GM12874 (cell line): ENCODE measurements at regions not wholly inside any gene's neighbourhood (a gene's known extent, or its start where the extent isn't known, plus 50 kb on each side); places are given as distances from the start of the nearest gene placed in this dataset.

Experiments
- TF ChIP-seq, protein P1 (sequence below): IDR thresholded peaks from 2 replicates; pipeline ENCODE4 v1.5.1; 2011; ENCODE audit warnings: low read depth, mild to moderate bottlenecking, control low read depth, low read length, moderate library complexity; ENCODE audit not compliant: insufficient read depth

DNA sequence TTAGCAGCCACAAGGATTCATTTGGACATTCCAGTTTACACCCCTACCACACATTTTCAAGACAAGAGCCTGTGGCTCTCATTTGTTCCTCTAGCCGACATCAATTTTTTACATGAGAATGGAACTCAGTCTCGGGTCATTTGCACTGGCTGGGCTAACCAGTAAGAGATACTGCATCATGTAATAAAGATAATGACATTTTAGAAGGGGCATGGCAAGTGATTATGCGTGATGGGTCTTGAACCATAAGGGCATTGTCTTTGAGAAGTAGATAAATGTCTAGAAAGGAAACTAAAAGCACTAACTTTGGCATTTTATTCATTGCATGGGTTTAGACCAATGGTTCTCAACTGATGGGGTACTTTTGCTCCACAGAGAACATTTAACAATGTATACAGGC is 146.0 kb upstream of the GRM7 start:
- TF ChIP-seq, protein P1, sequence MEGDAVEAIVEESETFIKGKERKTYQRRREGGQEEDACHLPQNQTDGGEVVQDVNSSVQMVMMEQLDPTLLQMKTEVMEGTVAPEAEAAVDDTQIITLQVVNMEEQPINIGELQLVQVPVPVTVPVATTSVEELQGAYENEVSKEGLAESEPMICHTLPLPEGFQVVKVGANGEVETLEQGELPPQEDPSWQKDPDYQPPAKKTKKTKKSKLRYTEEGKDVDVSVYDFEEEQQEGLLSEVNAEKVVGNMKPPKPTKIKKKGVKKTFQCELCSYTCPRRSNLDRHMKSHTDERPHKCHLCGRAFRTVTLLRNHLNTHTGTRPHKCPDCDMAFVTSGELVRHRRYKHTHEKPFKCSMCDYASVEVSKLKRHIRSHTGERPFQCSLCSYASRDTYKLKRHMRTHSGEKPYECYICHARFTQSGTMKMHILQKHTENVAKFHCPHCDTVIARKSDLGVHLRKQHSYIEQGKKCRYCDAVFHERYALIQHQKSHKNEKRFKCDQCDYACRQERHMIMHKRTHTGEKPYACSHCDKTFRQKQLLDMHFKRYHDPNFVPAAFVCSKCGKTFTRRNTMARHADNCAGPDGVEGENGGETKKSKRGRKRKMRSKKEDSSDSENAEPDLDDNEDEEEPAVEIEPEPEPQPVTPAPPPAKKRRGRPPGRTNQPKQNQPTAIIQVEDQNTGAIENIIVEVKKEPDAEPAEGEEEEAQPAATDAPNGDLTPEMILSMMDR, result no peak

DNA sequence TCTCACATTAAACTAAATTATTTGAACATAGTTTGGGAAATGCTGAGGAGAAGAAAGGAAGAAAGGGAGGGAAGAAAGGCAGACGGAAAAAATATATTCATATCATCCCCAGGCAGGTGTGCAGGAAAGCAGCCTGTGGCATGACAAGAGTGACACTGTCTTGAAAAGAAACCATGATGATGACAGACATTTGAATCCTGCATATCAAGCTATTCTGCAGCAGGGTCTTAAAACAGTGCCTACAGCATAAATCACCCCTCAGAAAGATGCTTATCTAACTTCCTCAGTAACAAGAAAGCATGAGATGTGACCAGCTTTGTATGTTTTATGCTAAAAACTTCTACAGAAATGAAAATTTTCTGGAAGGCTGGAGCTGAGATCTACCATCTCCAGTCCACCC is 144.5 kb upstream of the GRM7 start:
- TF ChIP-seq, protein P1, result no peak

DNA sequence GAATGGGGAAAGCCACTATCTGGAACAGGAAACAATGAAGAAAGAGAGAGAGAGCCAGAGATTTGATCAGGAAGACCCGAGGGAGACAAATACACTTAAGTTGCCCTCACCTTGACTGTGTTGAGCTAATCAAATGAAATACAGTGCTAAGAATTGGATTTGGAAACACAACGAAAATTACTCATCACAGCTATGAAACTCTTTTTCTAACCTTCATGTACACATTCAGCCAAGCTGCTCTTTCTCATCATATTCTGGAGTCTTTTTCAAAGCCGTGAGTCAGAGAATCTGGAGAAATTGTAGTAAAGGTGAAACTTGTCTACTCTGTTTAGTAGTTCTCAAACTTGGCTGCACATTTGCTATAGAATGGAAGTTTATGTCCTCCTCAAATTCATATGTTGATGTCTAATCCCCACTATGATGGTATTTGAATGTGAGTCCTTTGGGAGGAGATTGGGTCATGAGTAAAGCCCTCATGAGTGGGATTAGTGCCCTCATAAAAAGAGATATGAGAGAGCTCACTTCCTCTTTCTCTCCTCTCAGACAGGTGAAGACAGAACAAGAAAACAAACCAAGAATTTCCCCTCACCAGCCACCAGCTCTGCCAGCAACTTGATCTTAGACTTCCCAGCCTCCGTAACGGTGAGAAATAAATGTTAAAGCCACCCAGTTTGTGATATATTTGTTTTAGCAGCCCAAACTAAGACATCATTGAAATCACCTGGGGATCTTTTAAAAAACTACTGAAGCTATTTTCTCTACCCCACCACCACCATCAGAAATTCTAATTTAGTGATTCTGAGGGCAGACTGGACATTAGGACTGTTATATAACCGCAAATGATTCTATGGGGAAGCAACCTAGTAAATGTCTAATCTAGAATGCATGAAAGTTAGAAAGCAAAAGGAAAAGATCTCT is 143.6 kb upstream of the GRM7 start:
- TF ChIP-seq, protein P1, result no peak

DNA sequence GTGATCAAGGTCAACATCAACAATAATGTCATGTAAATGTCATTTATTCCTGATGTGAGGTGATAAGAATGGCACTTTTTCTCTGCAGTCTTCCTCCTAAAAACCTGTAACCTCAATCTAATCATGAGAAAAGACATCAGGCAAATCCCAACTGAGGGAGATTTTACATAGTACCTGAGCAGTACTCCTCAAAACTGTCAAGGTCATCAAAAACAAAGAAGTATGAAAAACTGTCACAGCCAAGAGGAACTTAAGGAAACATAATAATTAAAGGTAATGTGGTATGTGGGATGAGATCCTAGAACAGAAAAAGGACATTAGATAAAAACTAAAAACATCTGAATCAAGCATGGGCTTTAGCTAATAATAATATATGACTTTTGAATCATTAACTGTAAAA is 140.9 kb upstream of the GRM7 start:
- TF ChIP-seq, protein P1, result no peak

DNA sequence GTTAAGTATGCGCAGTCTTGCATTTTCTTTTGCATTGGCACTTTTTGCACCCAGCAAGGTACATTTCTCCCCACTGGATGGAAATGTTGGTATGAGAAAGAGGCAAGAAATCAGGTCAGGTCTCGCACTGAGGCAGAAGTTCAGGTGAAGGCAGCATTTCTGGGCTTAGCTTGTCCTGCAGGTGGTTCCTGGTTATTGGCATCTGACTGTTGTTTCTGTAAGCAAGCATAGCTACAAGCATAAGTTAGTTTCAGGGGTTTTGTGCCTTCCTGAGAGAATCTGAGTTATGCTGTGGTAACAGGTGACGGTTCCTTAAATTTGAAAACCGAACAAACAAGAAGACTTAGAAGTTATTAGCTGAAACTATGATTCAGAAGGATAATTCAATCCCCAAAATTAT is 139.4 kb upstream of the GRM7 start:
- TF ChIP-seq, protein P1, result no peak

DNA sequence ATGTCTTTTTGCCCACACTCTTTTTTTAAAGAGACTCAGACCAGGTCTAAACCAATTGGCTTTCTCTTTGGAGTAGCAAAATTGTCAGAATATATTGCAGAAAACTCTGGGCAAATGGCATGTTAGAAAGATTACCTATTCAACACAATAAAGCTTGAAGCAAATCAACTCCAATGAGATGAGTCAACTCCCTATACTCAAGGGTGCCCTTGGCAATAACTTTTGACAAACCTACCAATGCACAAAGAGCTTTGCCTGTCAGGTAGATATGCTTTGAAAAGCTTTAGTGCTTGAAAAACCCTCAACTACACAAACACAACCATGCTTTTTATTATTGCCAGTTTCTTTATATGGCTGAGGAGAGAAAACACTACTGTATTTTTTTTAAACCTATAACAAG is 137.7 kb upstream of the GRM7 start:
- TF ChIP-seq, protein P1, result no peak

DNA sequence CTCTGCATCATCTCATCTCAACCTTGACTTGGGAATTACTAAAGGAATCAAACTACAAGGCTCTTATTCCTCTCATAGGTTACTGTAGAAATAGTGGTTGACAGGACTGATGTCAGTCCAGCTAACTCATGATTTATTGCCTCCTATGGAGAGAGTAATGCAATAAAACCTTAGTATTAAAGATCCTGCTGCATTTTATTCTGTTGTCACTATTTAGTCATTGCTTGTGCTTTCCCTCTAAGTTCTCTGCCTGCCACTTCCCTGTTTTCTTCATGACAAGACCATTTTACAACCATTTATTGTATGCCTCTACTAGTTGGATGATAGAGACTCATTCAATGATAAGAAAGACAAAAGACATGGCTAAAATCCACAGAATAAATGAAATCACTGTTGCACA is 134.1 kb upstream of the GRM7 start:
- TF ChIP-seq, protein P1, result no peak
